ACHN (cell line): ENCODE measurements at regions not wholly inside any gene's neighbourhood (a gene's known extent, or its start where the extent isn't known, plus 50 kb on each side); places are given as distances from the start of the nearest gene placed in this dataset.

Experiments
- DNase-seq: peaks from one replicate; pipeline ENCODE4 v3.0.0-alpha.2; 2015
- in situ Hi-C: cut with HindIII; loops from 2 replicates; pipeline ENCODE4 v1.10.0; 2017; ENCODE audit warnings: low sequenced_read_pairs, low pct_ligation_motif_present, low pct_unique_long_range_greater_than_20kb

DNA sequence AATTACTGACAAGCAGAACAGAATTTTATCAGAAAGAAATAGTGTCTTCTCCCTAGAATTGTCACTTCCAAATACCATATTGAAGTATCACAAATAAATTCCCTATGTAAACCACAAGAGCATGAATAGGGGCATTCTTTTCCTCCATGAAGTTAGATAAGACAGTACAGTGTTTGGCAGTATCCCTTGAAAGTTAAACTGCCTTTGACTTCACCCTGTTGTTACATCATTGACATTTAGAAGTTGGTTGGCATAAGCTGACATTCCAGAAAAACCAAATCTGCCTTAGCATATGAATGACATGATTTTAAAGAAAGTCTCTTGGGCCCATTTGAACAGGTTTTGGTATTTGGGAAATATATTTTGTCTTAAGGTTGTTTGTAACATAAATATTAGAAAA is 50.2 kb upstream of the OSR1 start:
- DNase-seq: no peak
- in situ Hi-C loops: no loop called here
